ENCODE measurements at regions not wholly inside any gene's neighbourhood (a gene's known extent, or its start where the extent isn't known, plus 50 kb on each side); places are given as distances from the start of the nearest gene placed in this dataset.

- TF ChIP-seq CTCF (conservative IDR thresholded peaks at IDR 0.05): no peak
- H3K9me2 ChIP-seq (ENCODE audit: insufficient read depth): no peaks in the 10 kb centered on the region
- H3K27me3 ChIP-seq (ENCODE audit: insufficient read depth, low read depth): no peaks in the 10 kb centered on the region
- intact Hi-C loops (cut with micrococcal nuclease; ENCODE audit: unreplicated experiment): no loop called here
- H3K27ac ChIP-seq: no peak overlapping the region
- no peaks in the 10 kb centered on the region for H3K79me2 ChIP-seq (ENCODE audit: low read depth)
- no peaks in the 10 kb centered on the region for H3F3A ChIP-seq (ENCODE audit: insufficient read depth, low read depth)
- H3K4me2 ChIP-seq: no peak overlapping the region
- no peaks in the 10 kb centered on the region for H4K20me1 ChIP-seq (ENCODE audit: insufficient read depth)
- no peak for DNase-seq
- ChIA-PET POLR2A (ENCODE audit: unreplicated experiment) (no interaction called here), CTCF (interaction anchor here (0.6 kb wide), 1 partner anchor 207 kb away, joined by 5 read pairs; no protein-coding TSS in a partner anchor)
- H3K4me3 ChIP-seq: no peak overlapping the region
- no peak overlapping the region for H2AFZ ChIP-seq
- H3K9me3 ChIP-seq (ENCODE audit: insufficient read depth, low read depth): no peaks in the 10 kb centered on the region; the same call in 1 of the 2 replicates
- no peaks in the 10 kb centered on the region for H3K36me3 ChIP-seq (ENCODE audit: low read depth)
- BruUV-seq (replicated peaks): no TSS peak
- no peaks in the 10 kb centered on the region for H3K4me1 ChIP-seq (replicated peaks; ENCODE audit: insufficient read depth)
Observed at GRCh38 chr5:143761663-143762062, 50.3 kb upstream of the HMHB1 start.

GRCh38 chr5:143760755-143761154 is 51.2 kb upstream of the HMHB1 start:
- H3F3A ChIP-seq (ENCODE audit: insufficient read depth, low read depth): no peaks in the 10 kb centered on the region
- BruUV-seq (replicated peaks): no TSS peak
- H2AFZ ChIP-seq: no peak overlapping the region
- no peak overlapping the region for H3K4me2 ChIP-seq
- CTCF ChIA-PET: no interaction called here
- no peaks in the 10 kb centered on the region for H3K79me2 ChIP-seq (ENCODE audit: low read depth)
- POLR2A ChIA-PET (ENCODE audit: unreplicated experiment): no interaction called here
- H3K9me3 ChIP-seq (ENCODE audit: insufficient read depth, low read depth): no peaks in the 10 kb centered on the region; the same call in 1 of the 2 replicates
- no peak overlapping the region for H3K4me3 ChIP-seq
- TF ChIP-seq CTCF (conservative IDR thresholded peaks at IDR 0.05) (no peak), EZH2 (IDR thresholded peaks at IDR 0.05; ENCODE audit: low read depth) (no peak)
- no peaks in the 10 kb centered on the region for H3K36me3 ChIP-seq (ENCODE audit: low read depth)
- no peaks in the 10 kb centered on the region for H3K27me3 ChIP-seq (ENCODE audit: insufficient read depth, low read depth)
- DNase-seq: no peak
- intact Hi-C loops (cut with micrococcal nuclease; ENCODE audit: unreplicated experiment): no loop called here
- no peaks in the 10 kb centered on the region for H4K20me1 ChIP-seq (ENCODE audit: insufficient read depth)
- H3K4me1 ChIP-seq (replicated peaks; ENCODE audit: insufficient read depth): no peaks in the 10 kb centered on the region
- no peaks in the 10 kb centered on the region for H3K9me2 ChIP-seq (ENCODE audit: insufficient read depth)
- no peak overlapping the region for H3K27ac ChIP-seq

- Histone ChIP-seq H4K20me1 (ENCODE audit: insufficient read depth) (no peaks in the 10 kb centered on the region), H3K4me1 (replicated peaks; ENCODE audit: insufficient read depth) (no peaks in the 10 kb centered on the region), H3K4me2 (no peak overlapping the region), H3K27ac (no peak overlapping the region), H3K4me3 (no peak overlapping the region), H3K9me3 (ENCODE audit: insufficient read depth, low read depth) (no peaks in the 10 kb centered on the region; the same call in 1 of the 2 replicates), H3K36me3 (ENCODE audit: low read depth) (no peaks in the 10 kb centered on the region), H3K79me2 (ENCODE audit: low read depth) (no peaks in the 10 kb centered on the region), H3K27me3 (ENCODE audit: insufficient read depth, low read depth) (no peaks in the 10 kb centered on the region), H3F3A (ENCODE audit: insufficient read depth, low read depth) (no peaks in the 10 kb centered on the region), H3K9me2 (ENCODE audit: insufficient read depth) (no peaks in the 10 kb centered on the region), H2AFZ (no peak overlapping the region)
- TF ChIP-seq CTCF (conservative IDR thresholded peaks at IDR 0.05) (no peak), EZH2 (IDR thresholded peaks at IDR 0.05; ENCODE audit: low read depth) (no peak)
- DNase-seq: no peak
- no TSS peak for BruUV-seq (replicated peaks)
- intact Hi-C loops (cut with micrococcal nuclease; ENCODE audit: unreplicated experiment): no loop called here
- ChIA-PET CTCF (no interaction called here), POLR2A (ENCODE audit: unreplicated experiment) (no interaction called here)
Observed at GRCh38 chr5:143760131-143760505, 51.8 kb upstream of the HMHB1 start.

Data from PC-9 (cell line).